ENCODE measurements at regions not wholly inside any gene's neighbourhood (a gene's known extent, or its start where the extent isn't known, plus 50 kb on each side); places are given as distances from the start of the nearest gene placed in this dataset.

DNA sequence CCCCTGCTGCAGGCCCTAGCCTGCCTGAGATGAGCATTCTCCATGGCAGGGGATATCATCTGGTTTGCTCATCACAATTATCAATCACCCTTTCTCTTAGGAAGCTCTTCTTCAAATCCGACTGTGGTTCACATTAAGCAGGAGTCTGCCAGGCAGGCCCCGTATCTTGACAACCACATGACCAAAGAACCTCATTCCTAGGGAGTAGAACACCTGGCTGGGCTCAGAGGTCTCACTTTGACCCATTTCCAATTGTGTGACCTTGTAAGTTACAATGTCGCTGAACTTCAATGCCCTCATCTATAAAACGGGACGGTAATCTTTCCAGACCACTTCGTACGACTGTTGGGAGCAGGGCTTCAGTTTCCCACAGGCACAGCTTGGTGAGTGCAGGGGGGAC lies 156.4 kb upstream of the PCBD1 start:
- Histone ChIP-seq H3K27me3 (ENCODE audit: control insufficient read depth, insufficient read depth, low read length) (peaks cover 22% of the 10 kb centered on the region), H3K36me3 (ENCODE audit: control insufficient read depth, insufficient read depth, low read length) (no peaks in the 10 kb centered on the region), H3K4me3 (ENCODE audit: low read depth, low read length) (no peak overlapping the region)
- TF ChIP-seq CTCF (IDR thresholded peaks at IDR 0.05; ENCODE audit: insufficient read depth, low read length, poor library complexity, severe bottlenecking): no peak
- no peak for DNase-seq (ENCODE audit: low read depth)

- Histone ChIP-seq H3K27me3 (ENCODE audit: control insufficient read depth, insufficient read depth, low read length) (peaks cover 19% of the 10 kb centered on the region), H3K36me3 (ENCODE audit: control insufficient read depth, insufficient read depth, low read length) (no peaks in the 10 kb centered on the region), H3K4me3 (ENCODE audit: low read depth, low read length) (no peak overlapping the region)
- no peak for TF ChIP-seq CTCF (IDR thresholded peaks at IDR 0.05; ENCODE audit: insufficient read depth, low read length, poor library complexity, severe bottlenecking)
- DNase-seq (ENCODE audit: low read depth): no peak
These were observed 156.9 kb upstream of the PCBD1 start for GRCh38 chr10:71045204-71045809.

DNA sequence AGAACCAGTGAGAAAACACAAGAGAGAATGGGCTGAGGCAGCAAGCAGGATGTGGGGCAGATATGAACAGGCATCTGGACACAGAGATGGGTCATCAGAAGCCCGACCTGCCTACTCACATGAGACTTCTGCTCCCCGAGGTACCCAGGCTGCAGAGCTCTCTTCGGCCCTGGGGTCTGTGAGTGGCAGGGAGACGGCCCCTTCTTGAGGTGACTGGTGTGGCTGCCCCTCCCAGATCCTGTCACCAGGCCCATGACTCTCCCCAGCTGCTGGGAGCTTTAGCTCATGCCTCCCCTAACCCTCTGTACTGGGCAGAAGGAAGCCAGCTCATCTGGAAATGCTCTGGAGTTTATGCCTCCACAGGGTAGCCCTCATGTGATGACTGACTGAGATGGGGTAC lies 157.6 kb upstream of the PCBD1 start:
- Histone ChIP-seq H3K4me3 (ENCODE audit: low read depth, low read length) (no peak overlapping the region), H3K36me3 (ENCODE audit: control insufficient read depth, insufficient read depth, low read length) (no peaks in the 10 kb centered on the region), H3K27me3 (ENCODE audit: control insufficient read depth, insufficient read depth, low read length) (peaks cover 16% of the 10 kb centered on the region)
- no peak for DNase-seq (ENCODE audit: low read depth)
- no peak for TF ChIP-seq CTCF (IDR thresholded peaks at IDR 0.05; ENCODE audit: insufficient read depth, low read length, poor library complexity, severe bottlenecking)

DNA sequence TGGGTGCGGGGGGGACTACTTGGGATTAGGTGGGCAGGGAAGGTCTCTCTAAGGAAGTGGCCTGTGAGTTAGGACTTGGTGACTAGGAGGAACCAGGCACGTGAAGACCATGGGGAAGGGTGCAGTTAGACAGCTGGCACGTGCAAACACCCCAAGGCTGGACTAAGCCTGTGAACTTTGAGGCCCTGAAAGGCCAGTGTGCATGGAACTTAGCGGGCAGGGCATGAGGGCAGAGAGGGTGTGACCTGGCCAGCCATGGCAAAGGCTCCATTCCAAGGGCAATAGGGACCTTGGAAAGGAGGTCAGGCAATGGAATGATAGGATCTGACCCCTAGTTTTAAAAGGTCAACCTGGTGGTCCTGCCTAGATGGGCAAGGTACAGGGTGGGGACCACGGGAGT lies 158.4 kb upstream of the PCBD1 start:
- no peak overlapping the region for H3K4me3 ChIP-seq (ENCODE audit: low read depth, low read length)
- TF ChIP-seq CTCF (IDR thresholded peaks at IDR 0.05; ENCODE audit: insufficient read depth, low read length, poor library complexity, severe bottlenecking): no peak
- no peaks in the 10 kb centered on the region for H3K36me3 ChIP-seq (ENCODE audit: control insufficient read depth, insufficient read depth, low read length)
- H3K27me3 ChIP-seq (ENCODE audit: control insufficient read depth, insufficient read depth, low read length): peaks cover 14% of the 10 kb centered on the region
- DNase-seq (ENCODE audit: low read depth): no peak

DNA sequence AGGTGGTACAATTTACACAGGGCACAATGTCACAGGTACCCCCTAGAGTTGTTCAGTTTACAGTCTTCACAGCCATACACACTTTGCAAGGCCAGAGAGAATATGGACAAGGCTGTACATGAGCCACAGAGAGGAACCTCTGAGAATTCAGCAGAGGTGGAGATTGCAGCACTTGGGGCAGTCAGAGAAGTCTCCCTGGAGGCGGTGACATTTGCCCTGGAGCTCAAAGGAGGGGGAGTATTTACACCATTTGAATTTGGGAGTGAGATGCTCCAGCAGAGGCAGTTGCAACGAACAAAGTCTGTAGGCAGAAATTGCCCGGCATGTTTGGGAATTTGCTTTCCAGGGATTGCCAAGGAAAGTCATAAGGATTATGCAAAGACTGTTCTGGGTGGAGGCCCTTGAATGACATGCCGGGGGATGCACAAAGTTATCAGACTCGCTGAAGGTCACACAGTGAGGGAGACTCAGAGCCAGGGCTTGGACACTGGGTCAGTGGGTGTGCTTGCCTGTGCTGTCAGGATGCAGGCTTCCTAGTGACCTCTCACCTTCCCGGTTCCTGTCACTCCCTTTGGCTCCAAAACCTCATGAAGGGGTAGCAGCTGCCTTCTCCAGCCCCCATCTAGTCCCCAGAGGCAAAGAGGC lies 160.7 kb upstream of the PCBD1 start:
- no peak for TF ChIP-seq CTCF (IDR thresholded peaks at IDR 0.05; ENCODE audit: insufficient read depth, low read length, poor library complexity, severe bottlenecking)
- Histone ChIP-seq H3K36me3 (ENCODE audit: control insufficient read depth, insufficient read depth, low read length) (no peaks in the 10 kb centered on the region), H3K27me3 (ENCODE audit: control insufficient read depth, insufficient read depth, low read length) (peaks cover 15% of the 10 kb centered on the region), H3K4me3 (ENCODE audit: low read depth, low read length) (no peak overlapping the region)
- DNase-seq (ENCODE audit: low read depth): no peak

DNA sequence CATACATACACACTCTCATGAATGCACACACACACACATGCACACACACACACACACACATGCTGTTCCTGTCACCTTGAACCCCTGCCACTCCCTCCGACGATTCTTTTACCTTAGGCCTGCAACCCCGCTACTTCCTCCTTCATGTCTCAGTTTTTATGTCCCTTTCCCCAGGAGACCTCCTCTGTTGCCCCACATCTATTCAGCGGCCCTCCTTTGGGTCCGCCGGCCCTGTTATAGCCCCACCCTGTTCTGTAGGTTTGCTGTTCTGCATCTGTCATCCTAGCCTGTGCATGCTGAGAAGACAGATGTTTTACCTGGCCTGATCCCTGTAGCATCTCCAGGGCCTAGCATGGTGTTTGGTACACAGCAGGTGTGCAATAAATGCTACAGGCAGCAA lies 161.6 kb upstream of the PCBD1 start:
- TF ChIP-seq CTCF (IDR thresholded peaks at IDR 0.05; ENCODE audit: insufficient read depth, low read length, poor library complexity, severe bottlenecking): no peak
- H3K36me3 ChIP-seq (ENCODE audit: control insufficient read depth, insufficient read depth, low read length): no peaks in the 10 kb centered on the region
- no peak overlapping the region for H3K4me3 ChIP-seq (ENCODE audit: low read depth, low read length)
- DNase-seq (ENCODE audit: low read depth): no peak
- H3K27me3 ChIP-seq (ENCODE audit: control insufficient read depth, insufficient read depth, low read length): peaks cover 15% of the 10 kb centered on the region

Data from kidney epithelial cell (primary cell).